HFF-Myc (cell line): ENCODE measurements at regions not wholly inside any gene's neighbourhood (a gene's known extent, or its start where the extent isn't known, plus 50 kb on each side); places are given as distances from the start of the nearest gene placed in this dataset.

Source experiments
- DNase-seq: peaks from one replicate; pipeline ENCODE4 v3.0.0-alpha.2; 2011; ENCODE audit warnings: low read depth; ENCODE audit errors: extremely low read depth
- H3K4me3 ChIP-seq: replicated peaks from 2 replicates; pipeline ENCODE4 v1.5.1; 2011; ENCODE audit warnings: low read depth, mild to moderate bottlenecking, control low read depth, low read length
- TF ChIP-seq, protein P1 (sequence below): IDR thresholded peaks from 2 replicates; pipeline ENCODE4 v1.5.1; 2012; ENCODE audit warnings: mild to moderate bottlenecking, low read depth, low read length, control low read depth; ENCODE audit errors: missing control alignments

- TF ChIP-seq, protein P1, sequence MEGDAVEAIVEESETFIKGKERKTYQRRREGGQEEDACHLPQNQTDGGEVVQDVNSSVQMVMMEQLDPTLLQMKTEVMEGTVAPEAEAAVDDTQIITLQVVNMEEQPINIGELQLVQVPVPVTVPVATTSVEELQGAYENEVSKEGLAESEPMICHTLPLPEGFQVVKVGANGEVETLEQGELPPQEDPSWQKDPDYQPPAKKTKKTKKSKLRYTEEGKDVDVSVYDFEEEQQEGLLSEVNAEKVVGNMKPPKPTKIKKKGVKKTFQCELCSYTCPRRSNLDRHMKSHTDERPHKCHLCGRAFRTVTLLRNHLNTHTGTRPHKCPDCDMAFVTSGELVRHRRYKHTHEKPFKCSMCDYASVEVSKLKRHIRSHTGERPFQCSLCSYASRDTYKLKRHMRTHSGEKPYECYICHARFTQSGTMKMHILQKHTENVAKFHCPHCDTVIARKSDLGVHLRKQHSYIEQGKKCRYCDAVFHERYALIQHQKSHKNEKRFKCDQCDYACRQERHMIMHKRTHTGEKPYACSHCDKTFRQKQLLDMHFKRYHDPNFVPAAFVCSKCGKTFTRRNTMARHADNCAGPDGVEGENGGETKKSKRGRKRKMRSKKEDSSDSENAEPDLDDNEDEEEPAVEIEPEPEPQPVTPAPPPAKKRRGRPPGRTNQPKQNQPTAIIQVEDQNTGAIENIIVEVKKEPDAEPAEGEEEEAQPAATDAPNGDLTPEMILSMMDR = no peak
- no peak for DNase-seq
- no peak overlapping the region for H3K4me3 ChIP-seq
Measured at GRCh38 chr13:37950016-37950415, 80.4 kb upstream of the TRPC4 start.

DNA sequence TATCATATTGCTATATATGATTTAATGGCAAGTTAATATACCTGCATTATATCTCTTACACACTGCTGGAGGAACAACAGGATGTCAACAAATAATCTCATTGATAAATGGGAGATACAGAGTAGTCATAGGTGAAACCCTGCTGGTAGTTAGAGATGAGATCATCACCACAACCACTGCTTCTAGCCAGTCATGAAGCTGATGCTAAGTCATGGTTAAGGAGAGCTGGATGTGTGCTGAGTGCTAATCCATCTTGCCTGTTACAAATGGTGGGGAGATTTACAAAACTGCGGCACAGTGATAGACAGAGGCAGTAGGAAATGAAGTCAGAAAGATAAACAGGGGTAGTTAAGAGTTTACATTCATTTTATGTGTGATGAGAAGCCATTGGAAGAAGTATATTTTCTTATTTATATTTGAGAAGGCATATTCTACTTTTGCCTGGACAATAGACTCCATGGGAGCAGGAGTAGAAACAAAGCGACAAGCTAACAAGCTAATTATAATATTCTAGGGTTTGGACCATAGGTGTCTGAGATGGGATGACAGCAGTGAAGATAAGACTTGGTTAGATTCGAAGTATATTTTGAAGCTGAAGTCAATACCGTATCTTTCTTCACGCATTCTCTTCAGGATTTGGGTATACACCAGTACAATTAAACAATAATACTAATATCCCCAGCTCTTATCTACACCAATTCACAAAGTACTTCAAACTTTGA lies 78.0 kb upstream of the TRPC4 start:
- no peak for DNase-seq
- TF ChIP-seq, protein P1 = no peak
- H3K4me3 ChIP-seq = no peak overlapping the region

DNA sequence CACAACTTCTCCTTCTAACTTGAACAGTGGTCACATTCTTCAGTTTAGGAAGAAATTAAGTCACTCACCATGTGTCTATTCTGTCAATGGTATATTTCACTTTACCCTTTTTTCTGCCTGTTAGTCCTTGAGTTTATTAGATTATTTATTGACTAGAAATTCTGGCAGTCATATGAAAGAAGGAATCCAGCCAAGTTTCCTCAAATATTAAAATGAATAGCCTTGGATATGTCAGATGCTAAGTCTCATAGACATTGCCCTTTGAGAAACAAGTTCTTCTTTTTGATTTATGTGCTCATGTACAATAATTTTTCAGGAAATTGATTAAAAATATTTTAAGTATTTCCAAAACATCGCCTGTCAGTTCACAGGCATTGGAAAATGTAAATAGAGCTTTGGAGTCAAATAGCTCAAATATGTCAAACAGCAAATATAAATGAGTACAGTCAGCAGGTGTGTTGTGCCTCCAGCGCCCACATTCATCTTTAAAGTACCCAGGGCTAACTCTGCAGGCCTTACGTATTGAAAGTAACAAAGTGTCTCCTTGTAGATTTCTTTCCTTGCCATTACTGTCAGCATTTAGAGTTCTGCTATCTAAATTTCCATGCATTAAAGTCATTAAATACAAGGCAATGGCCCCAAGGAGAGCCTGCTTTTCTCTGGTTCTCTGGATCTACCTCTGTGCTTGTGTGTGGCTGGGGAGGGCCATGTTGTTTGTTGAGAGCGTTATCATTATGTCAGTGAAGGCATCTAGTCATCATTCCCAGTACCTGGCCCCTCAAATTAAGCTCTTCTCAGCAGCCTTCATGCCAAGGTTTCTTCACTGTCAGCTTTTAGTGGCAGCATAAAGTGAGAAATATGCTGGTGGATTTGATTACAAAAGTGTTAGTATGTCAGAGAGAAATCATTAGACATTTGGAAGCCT lies 76.3 kb upstream of the TRPC4 start:
- TF ChIP-seq, protein P1 = no peak
- no peak for DNase-seq

GRCh38 chr13:37944869-37945442 lies 75.4 kb upstream of the TRPC4 start:
- TF ChIP-seq, protein P1 = no peak
- no peak for DNase-seq
- H3K4me3 ChIP-seq = no peak overlapping the region

More for the DNA sequence above, 76.3 kb upstream of the TRPC4 start:
- no peak overlapping the region for H3K4me3 ChIP-seq

GRCh38 chr13:37944081-37944868 lies 74.7 kb upstream of the TRPC4 start:
- no peak overlapping the region for H3K4me3 ChIP-seq
- no peak for DNase-seq
- TF ChIP-seq, protein P1 = no peak

- H3K4me3 ChIP-seq = no peak overlapping the region
- TF ChIP-seq, protein P1 = no peak
- no peak for DNase-seq
Measured at GRCh38 chr13:37942929-37943328, 73.4 kb upstream of the TRPC4 start.
